ENCODE measurements at regions not wholly inside any gene's neighbourhood (a gene's known extent, or its start where the extent isn't known, plus 50 kb on each side); places are given as distances from the start of the nearest gene placed in this dataset.

DNA sequence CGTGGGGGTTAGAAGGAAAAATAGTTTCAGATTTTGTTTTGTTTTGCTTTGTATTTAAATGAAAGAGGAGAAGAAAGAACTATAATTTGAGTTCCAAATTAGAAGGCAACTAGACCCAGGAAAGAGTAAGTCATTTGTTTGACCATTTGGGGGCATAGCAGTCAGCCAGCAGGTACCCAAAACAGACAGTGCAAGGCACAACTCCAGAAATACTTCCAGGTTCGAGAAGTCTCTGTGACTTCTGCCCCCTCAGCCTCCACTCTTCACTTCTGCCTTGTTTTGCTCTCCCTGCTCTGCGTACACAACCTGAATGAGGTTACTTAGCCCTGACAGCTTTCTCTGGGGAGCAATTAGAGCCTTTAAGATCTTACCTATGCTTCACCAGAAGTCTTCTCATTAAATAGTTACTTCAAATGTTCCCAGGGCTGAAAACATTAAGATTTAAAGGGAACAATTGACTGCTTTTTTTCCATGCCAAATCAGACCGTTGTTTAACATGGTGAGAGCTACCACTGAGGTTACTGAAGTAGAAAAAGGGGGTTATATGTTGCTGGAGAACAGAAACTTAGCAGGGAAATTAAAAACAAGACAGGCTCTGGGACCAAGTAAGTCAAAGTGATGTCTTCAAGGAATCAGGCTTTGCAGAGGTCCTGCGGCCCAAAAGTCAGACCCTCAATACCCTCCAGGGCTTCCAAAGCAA, 216.9 kb downstream of the BCL11A start:
- TF ChIP-seq, protein P1, sequence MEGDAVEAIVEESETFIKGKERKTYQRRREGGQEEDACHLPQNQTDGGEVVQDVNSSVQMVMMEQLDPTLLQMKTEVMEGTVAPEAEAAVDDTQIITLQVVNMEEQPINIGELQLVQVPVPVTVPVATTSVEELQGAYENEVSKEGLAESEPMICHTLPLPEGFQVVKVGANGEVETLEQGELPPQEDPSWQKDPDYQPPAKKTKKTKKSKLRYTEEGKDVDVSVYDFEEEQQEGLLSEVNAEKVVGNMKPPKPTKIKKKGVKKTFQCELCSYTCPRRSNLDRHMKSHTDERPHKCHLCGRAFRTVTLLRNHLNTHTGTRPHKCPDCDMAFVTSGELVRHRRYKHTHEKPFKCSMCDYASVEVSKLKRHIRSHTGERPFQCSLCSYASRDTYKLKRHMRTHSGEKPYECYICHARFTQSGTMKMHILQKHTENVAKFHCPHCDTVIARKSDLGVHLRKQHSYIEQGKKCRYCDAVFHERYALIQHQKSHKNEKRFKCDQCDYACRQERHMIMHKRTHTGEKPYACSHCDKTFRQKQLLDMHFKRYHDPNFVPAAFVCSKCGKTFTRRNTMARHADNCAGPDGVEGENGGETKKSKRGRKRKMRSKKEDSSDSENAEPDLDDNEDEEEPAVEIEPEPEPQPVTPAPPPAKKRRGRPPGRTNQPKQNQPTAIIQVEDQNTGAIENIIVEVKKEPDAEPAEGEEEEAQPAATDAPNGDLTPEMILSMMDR (IDR thresholded peaks at IDR 0.05), result no peak
- H3K36me3 ChIP-seq (ENCODE audit: insufficient read depth in 1 of 2, low read depth in 1 of 2), result no peaks in the 10 kb centered on the region
- H3K4me1 ChIP-seq, result no peaks in the 10 kb centered on the region
- H3K4me3 ChIP-seq, result no peak overlapping the region
- no peak for ATAC-seq
- no peaks in the 10 kb centered on the region for H3K27me3 ChIP-seq (ENCODE audit: insufficient read depth in 3 of 3, low read length in 2 of 3)
- H3K27ac ChIP-seq, result no peak overlapping the region
- intact Hi-C loops (cut with DNase I), result loop anchor here in 1 of 2 donors (2.0 kb wide), 1 partner anchor 214 kb away; no protein-coding TSS in a partner anchor
- DNase-seq, result no peak
- WGBS, 3 donors, result 67 to 73% (median 69%) methylated on average over 5 of the region's 5 CpGs
- no peaks in the 10 kb centered on the region for H3K9me3 ChIP-seq

DNA sequence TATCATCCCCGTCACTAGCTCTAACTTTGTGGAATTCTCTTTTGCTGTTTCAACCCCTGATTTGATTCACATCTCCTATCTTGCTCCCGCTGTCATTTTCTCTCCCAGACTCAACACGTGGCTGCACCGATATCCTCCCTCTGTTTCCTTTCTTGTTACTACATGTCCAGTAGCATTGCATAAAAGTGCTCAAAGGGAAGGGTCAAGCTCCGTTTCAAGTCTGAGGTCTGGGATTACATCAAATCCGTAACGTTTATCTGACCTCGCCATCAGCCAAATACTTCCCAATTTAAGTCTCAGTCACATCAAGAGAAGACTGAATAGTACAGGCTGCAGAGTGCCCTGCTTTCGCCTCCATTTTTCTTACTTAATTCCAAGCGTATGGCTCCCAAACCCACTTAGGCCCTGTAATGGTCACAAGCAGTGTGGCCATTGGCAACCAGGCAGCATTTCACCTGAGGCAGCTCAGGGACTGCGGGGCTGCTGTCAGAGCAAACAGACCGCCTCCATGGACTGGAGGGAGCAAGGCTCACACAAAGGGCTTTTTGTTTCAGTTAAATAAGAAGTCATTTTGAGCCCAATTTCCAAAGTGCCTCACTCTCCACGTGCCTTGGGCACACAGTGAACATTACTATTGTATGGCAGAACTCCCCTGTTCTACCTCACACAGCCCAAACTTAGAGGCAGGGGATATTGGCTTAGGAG, 217.8 kb downstream of the BCL11A start:
- H3K27me3 ChIP-seq (ENCODE audit: insufficient read depth in 3 of 3, low read length in 2 of 3), result no peaks in the 10 kb centered on the region
- intact Hi-C loops (cut with DNase I), result loop anchor here in 1 of 2 donors (2.0 kb wide), 1 partner anchor 215 kb away; no protein-coding TSS in a partner anchor
- H3K27ac ChIP-seq, result no peak overlapping the region
- H3K4me1 ChIP-seq, result no peaks in the 10 kb centered on the region
- TF ChIP-seq, protein P1 (IDR thresholded peaks at IDR 0.05), result no peak
- H3K36me3 ChIP-seq (ENCODE audit: insufficient read depth in 1 of 2, low read depth in 1 of 2), result no peaks in the 10 kb centered on the region
- H3K4me3 ChIP-seq, result no peak overlapping the region
- 70 to 75% (median 71%) methylated on average over 13 of the region's 13 CpGs for WGBS, 3 donors
- ATAC-seq (no peak), DNase-seq (no peak)
- H3K9me3 ChIP-seq, result no peaks in the 10 kb centered on the region

DNA sequence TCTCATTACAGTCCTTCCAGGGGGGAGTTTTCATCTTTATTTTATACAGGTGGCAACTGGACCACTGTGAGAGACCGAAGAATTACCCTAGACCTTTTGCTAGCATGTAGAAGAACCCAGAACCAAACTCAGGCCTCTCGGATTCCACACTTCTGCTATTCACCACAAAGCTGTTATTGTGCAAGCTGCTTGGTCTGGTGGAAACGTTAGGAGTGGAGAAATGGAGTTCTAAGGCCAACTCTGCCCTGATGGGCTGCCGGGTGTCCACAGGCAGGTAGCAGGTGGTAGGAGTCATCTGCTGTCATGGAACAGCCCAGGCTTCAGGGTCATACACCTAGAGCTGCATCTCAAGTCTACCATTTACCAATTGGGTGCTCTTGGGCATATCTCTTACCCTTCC, 218.8 kb downstream of the BCL11A start:
- no peaks in the 10 kb centered on the region for H3K9me3 ChIP-seq
- TF ChIP-seq, protein P1 (IDR thresholded peaks at IDR 0.05), result no peak
- ATAC-seq, result no peak
- H3K4me1 ChIP-seq, result no peaks in the 10 kb centered on the region
- 77 to 87% (median 84%) methylated on average over 4 of the region's 4 CpGs for WGBS, 3 donors
- H3K27me3 ChIP-seq (ENCODE audit: insufficient read depth in 3 of 3, low read length in 2 of 3), result no peaks in the 10 kb centered on the region
- no peak overlapping the region for H3K4me3 ChIP-seq
- DNase-seq, result no peak
- intact Hi-C loops (cut with DNase I), result no loop called here
- H3K36me3 ChIP-seq (ENCODE audit: insufficient read depth in 1 of 2, low read depth in 1 of 2), result no peaks in the 10 kb centered on the region
- no peak overlapping the region for H3K27ac ChIP-seq

DNA sequence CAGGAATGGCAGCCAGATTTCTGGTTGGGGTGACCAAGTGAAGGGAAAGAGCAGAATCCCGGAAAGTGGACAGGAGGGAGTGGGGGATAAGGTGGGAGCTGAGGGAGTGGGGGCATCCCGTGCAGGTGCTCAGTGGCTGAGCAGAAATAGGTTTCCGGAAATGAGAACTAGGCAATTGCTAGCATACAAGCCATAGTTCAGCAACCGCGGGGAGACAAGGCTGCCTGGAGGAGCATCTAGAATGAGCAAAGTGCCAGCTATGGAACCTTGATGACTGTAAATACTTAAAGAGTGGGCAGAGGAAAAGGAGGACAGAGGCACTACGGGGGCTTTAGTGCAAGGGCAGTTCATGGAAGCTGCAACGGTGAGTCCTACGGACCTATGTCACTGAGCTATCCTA, 220.2 kb downstream of the BCL11A start:
- H3K36me3 ChIP-seq (ENCODE audit: insufficient read depth in 1 of 2, low read depth in 1 of 2), result no peaks in the 10 kb centered on the region
- ATAC-seq, result no peak
- H3K9me3 ChIP-seq, result no peaks in the 10 kb centered on the region
- H3K4me3 ChIP-seq, result no peak overlapping the region
- TF ChIP-seq, protein P1 (IDR thresholded peaks at IDR 0.05), result no peak
- no peak overlapping the region for H3K27ac ChIP-seq
- no peak for DNase-seq
- WGBS, 3 donors, result 93 to 95% (median 95%) methylated on average over 8 of the region's 8 CpGs
- intact Hi-C loops (cut with DNase I), result no loop called here
- H3K27me3 ChIP-seq (ENCODE audit: insufficient read depth in 3 of 3, low read length in 2 of 3), result no peaks in the 10 kb centered on the region
- no peaks in the 10 kb centered on the region for H3K4me1 ChIP-seq
